Gastrocnemius medialis (tissue), 4 donors: ENCODE measurements at regions not wholly inside any gene's neighbourhood (a gene's known extent, or its start where the extent isn't known, plus 50 kb on each side); places are given as distances from the start of the nearest gene placed in this dataset.

ENCODE experiments used
- POLR2A ChIP-seq, 2 donors: fragments of 450-650 bp; IDR thresholded peaks; one replicate each; pipeline ENCODE4 v1.6.1; 2017; ENCODE audit warnings: antibody characterized with exemption in 2 of 2, mild to moderate bottlenecking in 2 of 2, moderate library complexity in 2 of 2
- TF ChIP-seq, protein P1 (sequence below), 5 experiments: fragments of 450-650 bp in 3 of 5; fragments of 200-600 bp in 2 of 5; sonication (generic) in 2 of 5; IDR thresholded peaks in 4 of 5; conservative IDR thresholded peaks in 1 of 5; 1 replicate in 4 of 5; 2 replicates in 1 of 5; pipeline ENCODE4 v1.5.1; 2016 to 2019; ENCODE audit warnings: antibody characterized with exemption in 5 of 5, mild to moderate bottlenecking in 3 of 5, moderate library complexity in 3 of 5

DNA sequence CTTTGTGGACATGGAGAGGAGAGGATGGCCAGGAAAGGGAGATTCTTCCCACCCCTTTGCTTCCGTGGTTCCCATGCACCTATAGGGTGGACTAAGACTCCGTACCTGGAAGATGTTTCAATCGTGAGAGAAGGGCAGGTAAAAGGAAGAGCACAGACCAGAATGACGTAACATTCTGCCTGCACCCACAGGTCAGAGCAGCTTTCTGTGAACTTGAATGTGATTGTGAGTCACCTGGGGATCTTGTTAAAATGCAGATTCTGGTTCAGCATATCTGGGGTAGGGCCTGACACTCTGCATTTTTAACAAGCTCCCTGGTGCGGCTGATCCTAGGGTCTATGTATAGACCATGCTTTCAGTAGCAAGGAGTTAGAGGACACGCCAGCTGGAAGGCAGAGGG is 164.1 kb upstream of the SGK1 start:
- TF ChIP-seq, protein P1, sequence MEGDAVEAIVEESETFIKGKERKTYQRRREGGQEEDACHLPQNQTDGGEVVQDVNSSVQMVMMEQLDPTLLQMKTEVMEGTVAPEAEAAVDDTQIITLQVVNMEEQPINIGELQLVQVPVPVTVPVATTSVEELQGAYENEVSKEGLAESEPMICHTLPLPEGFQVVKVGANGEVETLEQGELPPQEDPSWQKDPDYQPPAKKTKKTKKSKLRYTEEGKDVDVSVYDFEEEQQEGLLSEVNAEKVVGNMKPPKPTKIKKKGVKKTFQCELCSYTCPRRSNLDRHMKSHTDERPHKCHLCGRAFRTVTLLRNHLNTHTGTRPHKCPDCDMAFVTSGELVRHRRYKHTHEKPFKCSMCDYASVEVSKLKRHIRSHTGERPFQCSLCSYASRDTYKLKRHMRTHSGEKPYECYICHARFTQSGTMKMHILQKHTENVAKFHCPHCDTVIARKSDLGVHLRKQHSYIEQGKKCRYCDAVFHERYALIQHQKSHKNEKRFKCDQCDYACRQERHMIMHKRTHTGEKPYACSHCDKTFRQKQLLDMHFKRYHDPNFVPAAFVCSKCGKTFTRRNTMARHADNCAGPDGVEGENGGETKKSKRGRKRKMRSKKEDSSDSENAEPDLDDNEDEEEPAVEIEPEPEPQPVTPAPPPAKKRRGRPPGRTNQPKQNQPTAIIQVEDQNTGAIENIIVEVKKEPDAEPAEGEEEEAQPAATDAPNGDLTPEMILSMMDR (IDR thresholded peaks at IDR 0.05 in 4 of 5, conservative IDR thresholded peaks at IDR 0.05 in 1 of 5), result no peak
- no peak for TF ChIP-seq POLR2A (IDR thresholded peaks at IDR 0.05)
